ENCODE measurements at regions not wholly inside any gene's neighbourhood (a gene's known extent, or its start where the extent isn't known, plus 50 kb on each side); places are given as distances from the start of the nearest gene placed in this dataset.

Small RNA genes lying in the stretch of these regions (small RNA-seq; reads per million reads assigned to genes)
- 0 reads per million in 3 experiments for gene AL731534.1 (ENCODE audit: insufficient read length in 3 of 3, low read depth in 3 of 3, low replicate concordance in 1 of 3)
- gene MIR3924 (ENCODE audit: insufficient read length in 3 of 3, low read depth in 3 of 3, low replicate concordance in 1 of 3) = 0 reads per million in 3 experiments
- gene RF01299 (ENCODE audit: insufficient read length in 3 of 3, low read depth in 3 of 3, low replicate concordance in 1 of 3) = 0.40 to 2.0 (median 0.67) reads per million in 3 experiments

Measured in keratinocyte (primary cell).